Progenitor cell of endocrine pancreas (in vitro differentiated cells): ENCODE measurements at regions not wholly inside any gene's neighbourhood (a gene's known extent, or its start where the extent isn't known, plus 50 kb on each side); places are given as distances from the start of the nearest gene placed in this dataset.

Experiments
- DNase-seq: peaks from one replicate; pipeline ENCODE4 v3.0.0; 2021; ENCODE audit warnings: low spot score; ENCODE audit not compliant: unreplicated experiment
- H3K27ac Mint-ChIP-seq: 2 replicates; pipeline ENCODE4 v1.8.0; 2021; ENCODE audit warnings: mild to moderate bottlenecking, moderate library complexity, mixed read lengths
- H3K27me3 Mint-ChIP-seq: 2 replicates; pipeline ENCODE4 v1.8.0; 2021; ENCODE audit warnings: mixed read lengths
- H3K36me3 Mint-ChIP-seq: 2 replicates; pipeline ENCODE4 v1.8.0; 2022; ENCODE audit warnings: mixed read lengths; ENCODE audit not compliant: insufficient read depth
- H3K4me1 Mint-ChIP-seq: 2 replicates; pipeline ENCODE4 v1.8.0; 2021; ENCODE audit warnings: low read depth, mixed read lengths
- H3K4me3 Mint-ChIP-seq: 2 replicates; pipeline ENCODE4 v1.8.0; 2021; ENCODE audit warnings: low read depth, mild to moderate bottlenecking, moderate library complexity, mixed read lengths
- H3K9me3 Mint-ChIP-seq: 2 replicates; pipeline ENCODE4 v1.8.0; 2021; ENCODE audit warnings: low read depth, mixed read lengths
- CTCF ChIP-seq: fragments of 200-600 bp; sonication (generic); IDR thresholded peaks from one replicate; pipeline ENCODE4 v1.5.0; 2021; ENCODE audit warnings: antibody characterized with exemption, mild to moderate bottlenecking; ENCODE audit not compliant: unreplicated experiment

- peaks cover 3% of the 10 kb centered on the region for H3K9me3 Mint-ChIP-seq
- no peak overlapping the region for H3K27ac Mint-ChIP-seq
- no peaks in the 10 kb centered on the region for H3K4me1 Mint-ChIP-seq
- no peak for DNase-seq
- no peaks in the 10 kb centered on the region for H3K27me3 Mint-ChIP-seq
- H3K4me3 Mint-ChIP-seq: no peak overlapping the region
- no peaks in the 10 kb centered on the region for H3K36me3 Mint-ChIP-seq
- no peak for TF ChIP-seq CTCF
These were observed 55.2 kb upstream of the KCNH8 start for GRCh38 chr3:19093084-19093483.

- H3K4me3 Mint-ChIP-seq: no peak overlapping the region
- no peaks in the 10 kb centered on the region for H3K9me3 Mint-ChIP-seq
- H3K36me3 Mint-ChIP-seq: no peaks in the 10 kb centered on the region
- no peak for DNase-seq
- no peaks in the 10 kb centered on the region for H3K4me1 Mint-ChIP-seq
- no peak overlapping the region for H3K27ac Mint-ChIP-seq
- H3K27me3 Mint-ChIP-seq: no peaks in the 10 kb centered on the region
- no peak for TF ChIP-seq CTCF
These were observed 70.9 kb upstream of the KCNH8 start for GRCh38 chr3:19077388-19077787.

- no peaks in the 10 kb centered on the region for H3K9me3 Mint-ChIP-seq
- no peaks in the 10 kb centered on the region for H3K27me3 Mint-ChIP-seq
- DNase-seq: no peak
- no peak for TF ChIP-seq CTCF
- no peaks in the 10 kb centered on the region for H3K36me3 Mint-ChIP-seq
- H3K4me3 Mint-ChIP-seq: no peak overlapping the region
- no peaks in the 10 kb centered on the region for H3K4me1 Mint-ChIP-seq
- no peak overlapping the region for H3K27ac Mint-ChIP-seq
These were observed 73.3 kb upstream of the KCNH8 start for GRCh38 chr3:19075037-19075436.

- H3K36me3 Mint-ChIP-seq: no peaks in the 10 kb centered on the region
- H3K4me1 Mint-ChIP-seq: no peaks in the 10 kb centered on the region
- no peaks in the 10 kb centered on the region for H3K27me3 Mint-ChIP-seq
- no peak for DNase-seq
- H3K9me3 Mint-ChIP-seq: no peaks in the 10 kb centered on the region
- no peak overlapping the region for H3K4me3 Mint-ChIP-seq
- TF ChIP-seq CTCF: no peak
- H3K27ac Mint-ChIP-seq: no peak overlapping the region
These were observed 73.9 kb upstream of the KCNH8 start for GRCh38 chr3:19074257-19074900.

- H3K4me3 Mint-ChIP-seq: no peak overlapping the region
- no peaks in the 10 kb centered on the region for H3K36me3 Mint-ChIP-seq
- DNase-seq: no peak
- H3K27me3 Mint-ChIP-seq: no peaks in the 10 kb centered on the region
- H3K27ac Mint-ChIP-seq: no peak overlapping the region
- H3K4me1 Mint-ChIP-seq: no peaks in the 10 kb centered on the region
- no peak for TF ChIP-seq CTCF
- H3K9me3 Mint-ChIP-seq: peaks cover 1% of the 10 kb centered on the region
These were observed 74.8 kb upstream of the KCNH8 start for GRCh38 chr3:19073341-19074105.
